Esophagus mucosa (tissue), 1 donor: ENCODE measurements at regions not wholly inside any gene's neighbourhood (a gene's known extent, or its start where the extent isn't known, plus 50 kb on each side); places are given as distances from the start of the nearest gene placed in this dataset.
"Not testable (repeated sequence)": the region's sequence is repeated elsewhere in the genome, so short reads cannot be mapped to it uniquely, and the experiment has no call there.

Experiments used
- ATAC-seq: fragments of 200-7000 bp; cut with Tn5 transposase; one replicate; pipeline ENCODE4 v1.9.1; 2020
- donor health status: DM: yes; HTN: yes; CAD: no.

DNA sequence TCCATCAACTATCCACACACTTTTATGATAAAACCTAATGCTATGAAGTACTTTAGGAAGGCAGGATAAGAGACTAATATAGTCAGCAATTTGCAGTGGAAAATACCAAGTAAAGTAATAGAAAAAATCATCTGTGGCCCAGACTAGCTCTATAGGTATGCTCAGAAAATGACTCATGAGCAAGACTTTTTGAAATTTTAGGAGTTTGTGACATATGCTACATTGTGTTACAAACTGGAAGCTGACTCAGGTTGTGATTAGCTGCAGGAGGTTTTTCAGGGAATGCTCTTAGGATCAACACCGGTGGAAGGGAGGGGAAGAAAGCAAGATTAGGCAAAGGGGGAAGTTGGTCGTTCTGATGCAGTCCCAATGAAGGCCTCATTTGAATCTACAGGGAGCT is 56.1 kb downstream of the FEZF1 start:
- no peak for ATAC-seq

- ATAC-seq: not testable (repeated sequence)
These were observed 65.8 kb downstream of the FEZF1 start for GRCh38 chr7:122238729-122239128.

GRCh38 chr7:122238297-122238696 is 66.3 kb downstream of the FEZF1 start:
- not testable (repeated sequence) for ATAC-seq

- no peak for ATAC-seq
These were observed 78.7 kb downstream of the FEZF1 start for GRCh38 chr7:122225874-122226273.

DNA sequence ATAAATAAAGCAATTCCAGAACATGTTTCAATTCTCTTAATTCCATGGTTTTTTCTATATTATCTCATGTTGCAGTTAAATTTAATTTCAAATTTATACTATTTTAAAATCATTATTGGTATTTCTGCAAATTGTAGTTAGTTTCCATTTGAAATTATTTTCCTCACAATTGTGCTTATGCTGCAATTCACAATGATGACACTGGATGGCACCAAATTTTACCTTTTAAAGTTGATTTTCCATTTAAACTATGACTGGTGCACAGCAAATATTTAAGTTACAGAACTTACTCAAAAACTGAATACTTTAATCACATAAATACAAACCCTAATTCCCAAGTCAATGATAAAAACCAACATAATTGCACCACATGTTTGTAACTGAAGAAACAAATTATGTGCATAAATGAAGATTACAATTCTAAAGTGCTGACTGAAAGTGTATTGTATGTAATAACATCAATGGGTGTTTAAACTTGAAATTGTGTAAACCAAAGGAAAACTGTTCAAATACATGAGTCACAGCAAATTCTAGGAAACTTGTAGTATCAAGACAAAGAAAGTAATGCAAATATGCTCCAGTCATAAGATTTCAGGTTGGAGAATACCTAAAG is 75.3 kb upstream of the AASS start:
- ATAC-seq: no peak

GRCh38 chr7:122217125-122217524 is 73.1 kb upstream of the AASS start:
- ATAC-seq: peak; percentile 72

DNA sequence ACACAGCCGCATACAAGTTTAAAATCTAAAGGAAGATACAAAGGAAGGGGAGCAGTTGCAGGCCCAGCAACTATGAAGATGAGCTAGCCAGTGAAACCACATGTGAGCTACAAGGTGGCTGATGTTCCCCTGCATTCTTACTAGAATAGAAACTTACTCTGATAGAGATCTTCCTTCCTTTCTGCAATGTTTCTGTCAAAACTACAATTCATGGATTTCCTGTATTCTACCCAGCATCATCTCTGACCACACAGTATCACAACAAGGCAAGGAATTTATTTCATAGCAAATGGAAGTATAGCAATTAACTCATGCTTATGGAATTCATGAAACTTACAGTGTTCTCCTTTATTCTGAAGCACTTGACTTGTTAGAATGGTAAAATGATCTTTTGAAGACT is 68.7 kb upstream of the AASS start:
- ATAC-seq: no peak

- ATAC-seq: no peak
These were observed 67.3 kb upstream of the AASS start for GRCh38 chr7:122211362-122211761.

DNA sequence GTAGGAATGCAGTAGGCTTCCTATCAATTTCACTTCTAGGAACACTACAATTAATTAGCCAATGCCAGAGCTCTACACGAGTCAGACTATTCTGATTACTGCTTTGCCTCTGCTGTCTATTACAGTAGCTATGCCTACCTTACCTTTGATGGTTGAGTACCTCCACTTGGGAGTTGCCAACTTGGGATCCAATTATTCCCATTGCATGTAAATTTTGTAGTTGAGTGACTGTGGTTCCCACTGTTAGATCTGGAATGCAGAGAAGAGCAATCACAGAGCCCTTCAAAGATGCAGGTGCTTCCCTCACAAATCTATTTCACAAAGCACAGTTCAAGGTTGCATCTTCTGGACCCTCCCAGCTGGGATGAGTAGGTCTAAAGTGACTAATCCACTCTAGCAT is 62.9 kb upstream of the AASS start:
- ATAC-seq: no peak

DNA sequence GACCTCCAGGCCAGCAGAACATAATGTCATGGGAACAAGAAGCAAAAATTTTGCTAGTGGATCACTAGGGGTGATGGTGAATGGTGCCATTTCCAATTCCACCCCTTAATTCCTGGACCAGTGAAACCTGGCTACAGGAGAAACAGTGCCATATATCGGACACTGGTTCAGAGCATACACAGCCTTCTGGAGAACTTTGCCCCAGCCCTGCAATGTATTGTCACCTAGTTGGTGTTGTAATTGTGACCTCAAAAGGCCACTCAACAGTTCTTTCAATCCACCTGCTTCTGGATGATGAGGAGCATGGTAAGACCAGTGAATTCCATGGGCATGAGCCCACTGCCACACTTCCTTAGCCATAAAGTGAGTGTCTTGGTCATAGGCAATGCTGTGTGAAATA is 59.8 kb upstream of the AASS start:
- no peak for ATAC-seq

- no peak for ATAC-seq
These were observed 56.8 kb upstream of the AASS start for GRCh38 chr7:122200888-122201287.

- peak; percentile 54 for ATAC-seq
These were observed 55.1 kb upstream of the AASS start for GRCh38 chr7:122199171-122199570.

- no peak for ATAC-seq
These were observed 54.5 kb upstream of the AASS start for GRCh38 chr7:122198581-122198980.
